MG63 (cell line): ENCODE measurements at regions not wholly inside any gene's neighbourhood (a gene's known extent, or its start where the extent isn't known, plus 50 kb on each side); places are given as distances from the start of the nearest gene placed in this dataset.
A peak's percentile ranks its signal among the peaks of the same experiment; 100 is the strongest.
"Not testable (repeated sequence)": the region's sequence is repeated elsewhere in the genome, so short reads cannot be mapped to it uniquely, and the experiment has no call there.

Source experiments
- DNase-seq: peaks from one replicate; pipeline ENCODE4 v3.0.0-alpha.2; 2020
- H3K27me3 ChIP-seq: fragments of 250-450 bp; sonication (Bioruptor Pico); 2 replicates; pipeline ENCODE4 v1.5.1; 2020; ENCODE audit warnings: mild to moderate bottlenecking, moderate library complexity
- H3K36me3 ChIP-seq: fragments of 250-450 bp; sonication (Bioruptor Pico); 2 replicates; pipeline ENCODE4 v1.5.1; 2020; ENCODE audit warnings: mild to moderate bottlenecking, moderate library complexity
- H3K4me3 ChIP-seq: fragments of 250-450 bp; sonication (Bioruptor Pico); 2 replicates; pipeline ENCODE4 v1.5.1; 2020; ENCODE audit warnings: mild to moderate bottlenecking, moderate library complexity
- H3K9me3 ChIP-seq: fragments of 250-450 bp; sonication (Bioruptor Pico); 2 replicates; pipeline ENCODE4 v1.5.1; 2020; ENCODE audit warnings: mild to moderate bottlenecking, moderate library complexity

DNA sequence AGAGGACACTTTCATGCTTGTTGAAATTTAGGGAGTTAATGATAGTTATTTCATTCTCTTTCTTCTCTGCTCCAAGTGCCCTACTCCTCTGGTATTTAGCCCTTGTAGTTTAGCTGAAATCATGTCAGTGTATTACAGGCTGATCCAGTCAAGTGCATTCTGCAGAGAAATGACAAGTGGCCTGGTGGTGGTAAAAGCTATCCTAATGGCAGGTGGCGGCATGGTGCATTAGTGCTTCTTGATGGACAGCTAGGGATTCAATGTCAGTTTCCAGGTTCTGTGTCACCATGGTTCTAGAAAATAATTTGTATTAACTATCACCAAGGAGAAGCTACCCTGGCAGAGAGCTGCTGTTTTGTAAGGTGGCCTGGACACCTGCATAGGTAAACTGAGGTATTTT, 90.0 kb upstream of the BNIP2 start:
- no peaks in the 10 kb centered on the region for H3K36me3 ChIP-seq
- H3K27me3 ChIP-seq, result peaks cover 20% of the 10 kb centered on the region
- peaks cover 6% of the 10 kb centered on the region; the same call in 1 of the 2 replicates for H3K9me3 ChIP-seq
- H3K4me3 ChIP-seq, result no peak overlapping the region
- no peak for DNase-seq

DNA sequence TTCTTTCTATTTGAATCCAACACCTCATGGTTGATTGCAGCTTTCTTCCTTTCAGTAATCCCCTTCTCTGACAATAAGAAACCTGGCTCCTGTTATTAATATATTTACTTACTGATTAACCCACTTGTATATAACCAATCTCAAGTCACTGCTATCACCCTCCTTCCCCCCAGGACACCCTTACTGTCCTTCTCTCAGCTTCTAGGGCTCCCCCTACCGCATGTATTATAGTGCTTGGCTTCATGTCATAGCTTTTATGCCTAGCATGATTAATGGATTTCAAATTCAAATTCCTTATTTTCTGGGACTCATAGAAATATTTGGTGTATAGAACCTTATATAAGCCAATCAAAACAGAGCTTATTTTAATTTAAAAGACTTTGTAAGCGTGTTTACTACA, 75.7 kb upstream of the BNIP2 start:
- no peak overlapping the region for H3K4me3 ChIP-seq
- peaks cover 64% of the 10 kb centered on the region for H3K27me3 ChIP-seq
- H3K9me3 ChIP-seq, result peaks cover 5% of the 10 kb centered on the region; the same call in 1 of the 2 replicates
- H3K36me3 ChIP-seq, result no peaks in the 10 kb centered on the region
- DNase-seq, result no peak

DNA sequence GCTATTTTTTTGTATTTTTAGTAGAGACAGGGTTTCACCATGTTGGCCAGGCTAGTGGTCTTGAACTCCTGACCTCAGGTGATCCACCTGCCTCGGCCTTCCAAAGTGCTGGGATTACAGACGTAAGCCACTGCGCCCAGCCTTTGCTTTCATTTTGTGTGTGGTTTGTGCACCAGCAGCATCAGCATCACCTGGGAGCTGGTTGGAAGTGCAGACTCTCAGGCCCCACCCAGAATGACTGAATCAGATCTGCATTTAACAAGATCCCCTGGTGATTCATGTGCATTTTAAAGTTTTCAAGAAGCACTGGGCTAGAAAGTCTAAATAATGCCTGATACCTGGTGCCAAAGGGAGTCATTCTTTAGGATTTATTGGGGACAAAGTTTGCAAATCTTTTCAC, 73.4 kb upstream of the BNIP2 start:
- Histone ChIP-seq H3K4me3 (no peak overlapping the region), H3K27me3 (peaks cover 67% of the 10 kb centered on the region), H3K9me3 (peaks cover 5% of the 10 kb centered on the region; the same call in 1 of the 2 replicates), H3K36me3 (no peaks in the 10 kb centered on the region)
- DNase-seq, result no peak

DNA sequence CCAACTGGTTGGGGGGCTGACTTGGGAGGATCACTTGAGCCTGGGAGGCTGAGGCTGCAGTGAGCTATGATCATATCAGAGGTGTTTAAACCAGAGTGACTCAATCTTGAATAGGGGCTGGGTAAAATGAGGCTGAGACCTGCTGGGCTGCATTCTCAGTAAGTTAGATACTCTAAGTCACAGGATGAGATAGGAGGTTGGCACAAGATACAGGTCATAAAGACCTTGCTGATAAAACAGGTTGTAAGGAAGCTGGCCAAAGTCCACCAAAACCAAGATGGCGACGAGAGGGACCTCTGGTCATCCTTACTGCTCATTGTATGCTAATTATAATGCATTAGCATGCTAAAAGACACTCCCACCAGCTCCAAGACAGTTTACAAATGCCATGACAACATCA, 71.1 kb upstream of the BNIP2 start:
- H3K27me3 ChIP-seq, result peaks cover 54% of the 10 kb centered on the region
- not testable (repeated sequence) for H3K9me3 ChIP-seq, DNase-seq, H3K4me3 ChIP-seq, H3K36me3 ChIP-seq

DNA sequence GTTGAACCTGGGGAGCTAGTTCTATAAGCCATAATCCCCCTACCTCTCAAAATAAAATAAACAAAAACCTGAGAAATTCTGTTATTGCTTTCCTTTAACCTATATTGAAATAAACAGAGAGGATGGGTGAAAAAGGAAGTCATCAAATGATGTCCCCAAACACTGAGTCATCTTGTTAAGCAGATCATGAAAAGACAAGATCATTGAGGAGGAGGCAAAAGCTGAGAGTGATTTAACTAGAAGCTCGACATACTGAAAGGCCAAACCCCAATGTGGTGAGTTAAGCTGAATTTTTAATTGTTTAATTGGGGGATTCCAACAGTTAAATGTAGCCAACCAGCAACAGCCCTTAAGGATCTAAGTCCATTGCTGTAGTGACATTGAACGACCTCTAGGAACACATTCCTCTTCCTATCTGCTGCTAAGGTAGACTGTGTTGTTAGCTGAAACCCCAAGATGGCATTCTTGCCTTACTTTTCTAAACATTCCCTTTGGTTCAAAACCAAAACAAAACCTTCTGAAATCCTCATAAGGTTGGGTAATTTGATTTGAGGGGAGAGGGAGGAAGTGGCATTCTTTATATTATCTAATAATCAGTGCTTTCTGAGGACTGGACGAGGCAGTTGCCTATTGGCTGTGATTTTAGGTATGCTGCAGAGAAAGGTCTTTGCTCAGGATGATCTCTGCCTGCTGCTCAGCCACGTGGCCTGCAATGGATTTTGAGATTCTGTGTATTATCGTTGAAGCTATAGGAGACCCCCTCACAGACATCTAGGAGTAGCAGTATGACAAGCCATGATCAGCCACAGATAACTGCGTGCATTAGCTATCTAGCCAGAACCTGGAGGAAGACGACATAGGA, 62.7 kb upstream of the BNIP2 start:
- H3K27me3 ChIP-seq, result peaks cover 41% of the 10 kb centered on the region

DNA sequence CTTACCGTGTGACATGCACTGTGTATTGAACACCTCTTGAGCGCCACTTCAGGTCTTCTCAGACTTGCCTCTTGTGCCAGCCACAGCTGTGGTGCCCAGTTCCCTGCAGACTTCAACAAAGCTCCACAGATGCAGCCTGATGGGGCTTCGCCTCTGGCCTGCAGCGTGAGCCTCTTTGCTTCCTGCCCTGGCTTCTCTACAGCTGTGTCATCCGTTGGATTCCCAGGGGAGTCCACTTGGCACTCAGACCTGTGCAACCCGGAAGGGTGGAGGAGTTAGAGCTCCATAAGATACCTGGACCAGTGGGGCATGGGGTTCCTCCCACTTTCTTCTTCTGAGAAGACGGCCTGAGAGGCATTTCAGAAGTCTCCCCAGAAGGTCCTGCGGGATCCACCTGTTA, 57.7 kb upstream of the BNIP2 start:
- Histone ChIP-seq H3K36me3 (no peaks in the 10 kb centered on the region), H3K4me3 (no peak overlapping the region), H3K9me3 (peaks cover 7% of the 10 kb centered on the region), H3K27me3 (peaks cover 35% of the 10 kb centered on the region)
- no peak for DNase-seq

More for the DNA sequence above, 62.7 kb upstream of the BNIP2 start:
- no peak for DNase-seq
- H3K36me3 ChIP-seq, result no peaks in the 10 kb centered on the region
- no peak overlapping the region for H3K4me3 ChIP-seq
- H3K9me3 ChIP-seq, result no peaks in the 10 kb centered on the region

DNA sequence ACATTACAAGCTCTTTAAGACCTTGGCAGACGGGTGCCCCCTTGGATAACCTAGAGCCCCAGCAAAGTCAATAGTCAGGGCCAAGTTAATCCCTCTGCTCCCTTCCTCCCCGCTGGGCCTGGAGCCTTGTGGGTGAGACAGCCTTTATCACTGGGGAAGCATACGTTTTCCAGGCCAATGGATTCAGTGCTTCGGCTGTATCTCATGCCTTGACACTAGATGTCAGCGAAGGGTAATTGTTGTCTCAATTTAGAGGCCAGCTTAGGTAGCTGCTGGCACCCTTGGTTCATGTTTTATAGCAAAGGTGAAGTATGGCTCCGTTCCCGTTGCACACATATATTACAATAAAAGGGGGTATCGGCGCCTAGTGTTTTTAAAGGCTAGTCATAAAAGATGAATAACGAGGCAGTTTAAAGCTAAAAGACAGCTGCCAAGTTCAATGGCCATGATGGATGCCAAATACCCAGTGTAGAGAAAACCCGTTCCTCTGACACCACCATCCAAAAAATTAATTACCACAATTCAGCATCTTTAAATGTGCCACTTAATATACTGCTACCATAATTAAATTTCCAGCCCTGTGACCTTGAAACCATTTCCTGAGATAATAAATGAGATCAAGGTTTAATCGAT, 52.3 kb upstream of the BNIP2 start:
- Histone ChIP-seq H3K4me3 (no peak overlapping the region), H3K9me3 (peaks cover 7% of the 10 kb centered on the region), H3K36me3 (no peaks in the 10 kb centered on the region), H3K27me3 (no peaks in the 10 kb centered on the region)
- DNase-seq, result peak; percentile 56

DNA sequence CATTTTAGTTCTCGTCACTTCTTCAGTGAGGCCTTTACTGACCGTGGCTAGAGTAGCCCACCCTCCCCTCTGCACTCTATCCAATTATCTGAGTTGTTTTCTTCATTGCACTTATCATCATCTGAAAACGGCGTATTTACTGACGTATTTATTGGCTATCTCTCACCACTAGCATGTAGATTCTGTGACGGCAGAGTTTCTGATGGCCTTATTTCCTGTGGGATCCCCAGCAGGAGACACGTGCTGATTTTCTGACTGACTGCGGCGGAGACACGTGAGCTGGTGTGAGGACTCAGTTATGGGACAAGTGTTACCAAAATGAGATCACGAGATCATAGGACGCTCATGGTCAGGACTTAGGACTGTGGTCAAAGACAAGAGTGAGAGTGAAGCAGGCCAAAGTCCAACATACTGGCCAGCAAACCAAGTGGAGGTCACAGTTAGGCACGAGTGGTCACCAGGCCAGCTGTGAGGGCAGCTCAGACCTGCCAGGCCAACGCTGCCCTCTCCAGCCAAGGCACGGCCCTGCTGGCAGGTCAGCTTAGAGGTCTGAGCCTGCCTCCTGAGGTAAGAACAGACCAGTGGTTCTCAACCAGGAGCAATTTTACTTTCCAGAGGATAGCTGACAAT, 50.6 kb upstream of the BNIP2 start:
- Histone ChIP-seq H3K27me3 (no peaks in the 10 kb centered on the region), H3K36me3 (no peaks in the 10 kb centered on the region), H3K4me3 (no peak overlapping the region), H3K9me3 (peaks cover 7% of the 10 kb centered on the region)
- DNase-seq, result no peak
